ENCODE measurements at regions not wholly inside any gene's neighbourhood (a gene's known extent, or its start where the extent isn't known, plus 50 kb on each side); places are given as distances from the start of the nearest gene placed in this dataset.
"Not testable (repeated sequence)": the region's sequence is repeated elsewhere in the genome, so short reads cannot be mapped to it uniquely, and the experiment has no call there.

- intact Hi-C loops (cut with DNase I) = no loop called here
Observed at GRCh38 chr2:126952216-126952615, 53.5 kb downstream of the TEX51 start.

GRCh38 chr2:126953483-126953882, 54.8 kb downstream of the TEX51 start:
- H3K27ac ChIP-seq = no peak overlapping the region
- 12 to 62% methylated on average over 2 of the region's 2 CpGs for WGBS, 2 donors
- H3K4me1 ChIP-seq = no peaks in the 10 kb centered on the region
- TF ChIP-seq POLR2AphosphoS5 (IDR thresholded peaks at IDR 0.05) (no peak), POLR2A (IDR thresholded peaks at IDR 0.05) (no peak), CTCF (IDR thresholded peaks at IDR 0.05) (no peak), EP300 (IDR thresholded peaks at IDR 0.05) (no peak)
- H3K4me3 ChIP-seq = no peak overlapping the region
- no peaks in the 10 kb centered on the region for H3K27me3 ChIP-seq
- no peak for DNase-seq
- intact Hi-C loops (cut with DNase I) = no loop called here
- H3K36me3 ChIP-seq = no peaks in the 10 kb centered on the region
- H3K9me3 ChIP-seq = no peaks in the 10 kb centered on the region

More at GRCh38 chr2:126952216-126952615, 53.5 kb downstream of the TEX51 start:
- no peak overlapping the region for H3K4me3 ChIP-seq
- no peaks in the 10 kb centered on the region for H3K9me3 ChIP-seq
- WGBS, 2 donors = 94 to 98% methylated on average over 1 of the region's 1 CpG
- no peaks in the 10 kb centered on the region for H3K36me3 ChIP-seq
- no peak overlapping the region for H3K27ac ChIP-seq
- no peaks in the 10 kb centered on the region for H3K27me3 ChIP-seq
- TF ChIP-seq EP300 (IDR thresholded peaks at IDR 0.05) = no peak
- TF ChIP-seq POLR2AphosphoS5 (IDR thresholded peaks at IDR 0.05) = no peak
- no peak for TF ChIP-seq POLR2A (IDR thresholded peaks at IDR 0.05)
- TF ChIP-seq CTCF (IDR thresholded peaks at IDR 0.05) = no peak
- DNase-seq = no peak
- no peaks in the 10 kb centered on the region for H3K4me1 ChIP-seq

GRCh38 chr2:126954831-126955230, 56.1 kb downstream of the TEX51 start:
- no peaks in the 10 kb centered on the region for H3K27me3 ChIP-seq
- DNase-seq = no peak
- TF ChIP-seq POLR2AphosphoS5 (IDR thresholded peaks at IDR 0.05) (no peak), CTCF (IDR thresholded peaks at IDR 0.05) (no peak), POLR2A (IDR thresholded peaks at IDR 0.05) (no peak), EP300 (IDR thresholded peaks at IDR 0.05) (no peak)
- H3K4me1 ChIP-seq = no peaks in the 10 kb centered on the region
- intact Hi-C loops (cut with DNase I) = no loop called here
- no peak overlapping the region for H3K4me3 ChIP-seq
- no peaks in the 10 kb centered on the region for H3K36me3 ChIP-seq
- WGBS, 2 donors = 52 to 79% methylated on average over 1 of the region's 1 CpG
- H3K9me3 ChIP-seq = no peaks in the 10 kb centered on the region
- no peak overlapping the region for H3K27ac ChIP-seq

GRCh38 chr2:126956773-126957172, 58.1 kb downstream of the TEX51 start:
- H3K4me1 ChIP-seq; H3K4me3 ChIP-seq; H3K9me3 ChIP-seq; H3K27ac ChIP-seq; H3K27me3 ChIP-seq; H3K36me3 ChIP-seq; DNase-seq; intact Hi-C loops (cut with DNase I): not testable (repeated sequence)
- 66 to 81% methylated on average over 4 of the region's 4 CpGs for WGBS, 2 donors

GRCh38 chr2:126963390-126963789, 64.7 kb downstream of the TEX51 start:
- no peaks in the 10 kb centered on the region for H3K9me3 ChIP-seq
- 88 to 90% methylated on average over 5 of the region's 5 CpGs for WGBS, 2 donors
- H3K4me3 ChIP-seq = no peak overlapping the region
- H3K27ac ChIP-seq = no peak overlapping the region
- no peaks in the 10 kb centered on the region for H3K4me1 ChIP-seq
- TF ChIP-seq CTCF (IDR thresholded peaks at IDR 0.05) (no peak), POLR2A (IDR thresholded peaks at IDR 0.05) (no peak), EP300 (IDR thresholded peaks at IDR 0.05) (no peak), POLR2AphosphoS5 (IDR thresholded peaks at IDR 0.05) (no peak)
- H3K36me3 ChIP-seq = no peaks in the 10 kb centered on the region
- intact Hi-C loops (cut with DNase I) = no loop called here
- no peaks in the 10 kb centered on the region for H3K27me3 ChIP-seq
- no peak for DNase-seq

All from sigmoid colon (tissue), 6 donors.